Retina (tissue), 1 donor: ENCODE measurements at regions not wholly inside any gene's neighbourhood (a gene's known extent, or its start where the extent isn't known, plus 50 kb on each side); places are given as distances from the start of the nearest gene placed in this dataset.

ENCODE experiments used
- DNase-seq: peaks from one replicate; pipeline ENCODE4 v3.0.0-alpha.2; 2016

GRCh38 chr2:195396479-195396878, 260.5 kb upstream of the SLC39A10 start:
- DNase-seq = no peak

GRCh38 chr2:195395362-195395761, 261.7 kb upstream of the SLC39A10 start:
- DNase-seq = no peak

GRCh38 chr2:195392446-195393336, 264.3 kb upstream of the SLC39A10 start:
- no peak for DNase-seq

GRCh38 chr2:195390686-195391321, 266.2 kb upstream of the SLC39A10 start:
- no peak for DNase-seq

GRCh38 chr2:195388028-195388427, 269.0 kb upstream of the SLC39A10 start:
- no peak for DNase-seq

- no peak for DNase-seq
Observed at GRCh38 chr2:195382186-195382585, 274.8 kb upstream of the SLC39A10 start.

GRCh38 chr2:195370167-195370943, 286.7 kb upstream of the SLC39A10 start:
- DNase-seq = no peak

- no peak for DNase-seq
Observed at GRCh38 chr2:195369218-195369587, 287.8 kb upstream of the SLC39A10 start.

- DNase-seq = no peak
Observed at GRCh38 chr2:195368249-195369217, 288.5 kb upstream of the SLC39A10 start.

- no peak for DNase-seq
Observed at GRCh38 chr2:195367809-195368208, 289.2 kb upstream of the SLC39A10 start.

- DNase-seq = no peak
Observed at GRCh38 chr2:195364015-195364965, 292.7 kb upstream of the SLC39A10 start.

GRCh38 chr2:195363496-195363895, 293.5 kb upstream of the SLC39A10 start:
- no peak for DNase-seq

GRCh38 chr2:195360242-195360641, 296.8 kb upstream of the SLC39A10 start:
- DNase-seq = no peak

- DNase-seq = no peak
Observed at GRCh38 chr2:195359043-195359735, 297.8 kb upstream of the SLC39A10 start.

GRCh38 chr2:195356920-195357440, 300.0 kb upstream of the SLC39A10 start:
- DNase-seq = no peak

GRCh38 chr2:195356026-195356425, 301.0 kb upstream of the SLC39A10 start:
- DNase-seq = no peak

GRCh38 chr2:195352581-195352980, 304.4 kb upstream of the SLC39A10 start:
- DNase-seq = no peak

GRCh38 chr2:195343942-195344530, 313.0 kb upstream of the SLC39A10 start:
- DNase-seq = no peak

- DNase-seq = no peak
Observed at GRCh38 chr2:195343540-195343939, 313.5 kb upstream of the SLC39A10 start.

- DNase-seq = no peak
Observed at GRCh38 chr2:195342061-195342460, 315.0 kb upstream of the SLC39A10 start.
